ENCODE measurements at regions not wholly inside any gene's neighbourhood (a gene's known extent, or its start where the extent isn't known, plus 50 kb on each side); places are given as distances from the start of the nearest gene placed in this dataset.
"Not testable (repeated sequence)": the region's sequence is repeated elsewhere in the genome, so short reads cannot be mapped to it uniquely, and the experiment has no call there.

DNA sequence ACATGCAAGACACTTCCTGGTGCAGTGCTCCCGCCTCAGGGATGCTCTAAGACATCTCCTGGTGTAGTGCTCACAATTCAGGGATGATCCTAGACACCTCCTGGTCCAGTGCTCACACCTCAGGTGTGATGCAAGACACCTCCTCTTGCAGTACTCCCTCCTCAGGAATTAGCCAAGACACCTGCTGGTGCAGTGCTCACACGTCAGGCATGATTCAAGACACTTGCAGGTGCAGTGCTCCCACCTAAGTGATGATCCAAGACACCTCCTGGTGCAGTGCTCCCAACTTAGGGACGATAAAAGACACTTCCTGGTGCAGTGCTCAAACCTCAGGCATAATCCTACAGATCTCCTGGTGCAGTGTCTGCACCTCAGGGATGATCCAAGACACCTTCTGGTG is 117.0 kb downstream of the ASB1 start:
- not testable (repeated sequence) for H3K36me3 Mint-ChIP-seq (ENCODE audit: low read depth)
- H3K9me3 Mint-ChIP-seq, result peaks cover 21% of the 10 kb centered on the region
- H3K27me3 Mint-ChIP-seq, result peaks cover 92% of the 10 kb centered on the region

DNA sequence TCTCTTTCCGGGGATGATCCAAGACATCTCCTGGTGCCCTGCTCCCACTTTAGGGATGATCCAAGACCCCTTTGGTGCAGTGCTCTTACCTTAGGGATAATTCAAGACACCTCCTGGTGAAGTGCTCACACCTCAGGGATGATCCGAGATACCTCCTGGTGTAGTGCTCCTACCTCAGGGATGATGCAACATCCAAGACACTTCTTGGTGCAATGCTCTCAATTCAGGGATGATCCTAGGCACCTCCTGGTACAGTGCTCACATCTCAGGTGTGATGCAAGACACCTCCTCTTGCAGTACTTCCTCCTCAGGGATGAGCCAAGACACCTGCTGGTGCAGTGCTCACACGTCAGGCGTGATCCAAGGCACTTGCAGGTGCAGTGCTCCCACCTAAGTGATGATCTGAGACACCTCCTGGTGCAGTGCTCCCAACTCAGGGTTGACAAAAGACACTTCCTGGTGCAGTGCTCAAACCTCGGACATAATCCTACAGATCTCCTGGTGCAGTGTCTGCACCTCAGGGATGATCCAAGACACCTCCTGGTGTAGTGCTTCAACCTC is 122.3 kb downstream of the ASB1 start:
- no peak for DNase-seq
- Mint-ChIP-seq H3K4me1 (ENCODE audit: low read depth) (no peaks in the 10 kb centered on the region), H3K27me3 (peaks cover 70% of the 10 kb centered on the region), H3K9me3 (peaks cover 7% of the 10 kb centered on the region), H3K4me3 (no peak overlapping the region), H3K36me3 (ENCODE audit: low read depth) (no peaks in the 10 kb centered on the region), H3K27ac (no peak overlapping the region)

More for the DNA sequence above, 117.0 kb downstream of the ASB1 start:
- H3K27ac Mint-ChIP-seq; DNase-seq; H3K4me3 Mint-ChIP-seq; H3K4me1 Mint-ChIP-seq (ENCODE audit: low read depth): not testable (repeated sequence)

- peaks cover 7% of the 10 kb centered on the region for H3K9me3 Mint-ChIP-seq
- H3K4me3 Mint-ChIP-seq, result no peak overlapping the region
- no peak for DNase-seq
- no peaks in the 10 kb centered on the region for H3K4me1 Mint-ChIP-seq (ENCODE audit: low read depth)
- no peaks in the 10 kb centered on the region for H3K36me3 Mint-ChIP-seq (ENCODE audit: low read depth)
- no peak overlapping the region for H3K27ac Mint-ChIP-seq
- peaks cover 61% of the 10 kb centered on the region for H3K27me3 Mint-ChIP-seq
Measured at GRCh38 chr2:238549866-238550265, 123.1 kb downstream of the ASB1 start.

DNA sequence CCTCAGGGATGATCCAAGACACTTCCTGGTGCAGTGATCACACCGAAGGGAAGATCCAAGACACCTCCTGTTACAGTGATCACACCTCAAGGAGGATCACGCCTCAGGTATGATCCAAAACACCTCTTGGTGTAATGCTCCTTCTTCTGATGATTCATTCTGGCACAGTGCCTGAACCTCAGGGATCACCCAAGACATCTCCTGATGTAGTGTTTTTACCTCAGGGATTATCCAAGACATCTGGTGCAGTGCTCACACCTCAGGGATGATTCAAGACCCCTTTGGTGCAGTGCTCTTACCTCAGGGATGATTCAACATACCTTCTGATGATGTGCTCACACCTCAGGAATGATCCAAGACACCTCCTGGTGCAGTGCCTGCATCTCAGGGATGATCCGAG is 124.4 kb downstream of the ASB1 start:
- H3K9me3 Mint-ChIP-seq, result peaks cover 5% of the 10 kb centered on the region
- peaks cover 49% of the 10 kb centered on the region for H3K27me3 Mint-ChIP-seq
- no peak for DNase-seq
- no peaks in the 10 kb centered on the region for H3K36me3 Mint-ChIP-seq (ENCODE audit: low read depth)
- H3K27ac Mint-ChIP-seq, result no peak overlapping the region
- no peaks in the 10 kb centered on the region for H3K4me1 Mint-ChIP-seq (ENCODE audit: low read depth)
- no peak overlapping the region for H3K4me3 Mint-ChIP-seq

DNA sequence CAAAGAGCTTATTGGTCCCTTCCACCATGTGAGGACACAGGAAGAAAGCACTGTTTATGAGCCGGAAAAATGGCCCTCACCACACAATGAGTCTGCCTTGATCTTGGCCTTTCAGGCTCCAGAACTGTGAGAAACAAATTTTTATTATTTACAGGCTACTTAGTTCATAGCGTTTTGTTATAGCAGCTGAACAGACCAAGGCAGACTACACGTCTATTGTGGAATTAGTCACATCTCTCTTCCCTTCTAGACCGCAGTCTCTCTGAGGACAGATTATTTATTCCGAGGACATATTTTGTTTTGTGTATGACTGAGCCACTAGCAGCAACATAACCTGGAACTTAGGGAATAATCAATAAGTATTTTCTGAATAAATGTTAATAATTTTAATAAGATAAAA is 125.5 kb downstream of the ASB1 start:
- Mint-ChIP-seq H3K4me1 (ENCODE audit: low read depth) (no peaks in the 10 kb centered on the region), H3K9me3 (peaks cover 4% of the 10 kb centered on the region), H3K27ac (no peak overlapping the region), H3K4me3 (no peak overlapping the region), H3K27me3 (peaks cover 39% of the 10 kb centered on the region), H3K36me3 (ENCODE audit: low read depth) (no peaks in the 10 kb centered on the region)
- DNase-seq, result no peak

DNA sequence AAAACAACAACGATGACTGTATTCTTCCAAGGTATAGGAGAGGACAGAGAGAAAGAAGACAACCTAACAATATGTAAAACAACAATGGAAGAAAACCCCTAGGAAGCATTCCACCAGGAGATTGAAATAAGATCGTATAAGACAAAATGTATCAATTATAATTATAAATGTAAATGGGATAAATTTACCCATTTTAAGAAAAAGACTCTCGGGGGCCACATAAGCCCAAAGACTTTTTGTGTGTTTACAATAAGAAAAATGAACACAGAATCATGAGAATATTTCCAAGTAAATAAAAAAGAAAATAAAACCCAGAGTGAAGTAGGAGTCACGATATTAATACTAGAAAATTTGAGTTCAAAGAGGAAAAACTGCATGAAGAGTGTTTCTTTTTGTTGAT is 126.4 kb downstream of the ASB1 start:
- Mint-ChIP-seq H3K27me3 (peaks cover 34% of the 10 kb centered on the region), H3K9me3 (peaks cover 4% of the 10 kb centered on the region), H3K4me1 (ENCODE audit: low read depth) (no peaks in the 10 kb centered on the region), H3K27ac (no peak overlapping the region), H3K4me3 (no peak overlapping the region), H3K36me3 (ENCODE audit: low read depth) (no peaks in the 10 kb centered on the region)
- DNase-seq, result no peak

DNA sequence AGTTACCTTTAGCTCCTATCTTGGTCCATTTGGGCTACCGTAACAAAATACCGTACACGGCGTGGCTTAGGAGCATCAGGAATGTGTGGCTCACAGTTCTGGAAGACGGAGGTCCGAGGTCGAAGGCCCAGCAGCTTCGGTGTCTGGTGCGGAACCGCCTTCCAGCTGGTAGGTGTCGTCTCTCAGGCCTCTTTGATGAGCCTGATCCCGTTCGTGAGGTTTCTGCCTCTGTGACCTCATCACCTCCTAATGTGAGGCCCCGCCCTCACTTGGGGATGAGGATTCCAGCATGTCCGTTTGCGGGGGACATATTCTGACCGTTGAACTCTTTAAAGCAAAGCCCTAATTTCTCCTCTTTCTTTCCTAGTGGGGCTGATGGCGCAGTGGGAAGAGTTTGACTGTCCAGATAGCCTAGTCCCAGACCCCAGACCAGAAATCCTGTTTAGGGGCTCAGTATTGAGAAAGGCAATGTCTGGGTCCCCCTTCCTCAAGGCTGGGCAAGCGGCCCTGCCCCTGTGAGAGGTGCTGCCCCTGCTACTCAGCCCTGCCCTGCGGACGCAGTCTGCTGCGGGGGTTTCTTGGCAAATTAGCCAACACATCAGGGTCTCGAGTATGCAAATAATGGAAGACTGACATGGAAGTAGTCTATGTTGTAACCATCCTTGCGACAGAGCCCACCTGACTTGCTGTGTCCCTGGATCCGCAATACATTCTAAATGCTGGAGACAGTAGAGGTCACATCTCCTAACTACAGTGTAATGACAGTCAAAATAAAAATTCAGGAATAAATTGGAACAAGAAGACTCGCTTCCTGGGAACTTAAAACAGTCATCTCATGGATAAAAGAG is 128.0 kb downstream of the ASB1 start:
- Mint-ChIP-seq H3K27ac (no peak overlapping the region), H3K27me3 (peaks cover 19% of the 10 kb centered on the region), H3K9me3 (peaks cover 4% of the 10 kb centered on the region), H3K36me3 (ENCODE audit: low read depth) (no peaks in the 10 kb centered on the region), H3K4me1 (ENCODE audit: low read depth) (no peaks in the 10 kb centered on the region), H3K4me3 (no peak overlapping the region)
- no peak for DNase-seq

GRCh38 chr2:238555786-238556542 is 129.2 kb downstream of the ASB1 start:
- Mint-ChIP-seq H3K9me3 (peaks cover 4% of the 10 kb centered on the region), H3K27ac (no peak overlapping the region), H3K36me3 (ENCODE audit: low read depth) (no peaks in the 10 kb centered on the region), H3K27me3 (peaks cover 9% of the 10 kb centered on the region), H3K4me3 (no peak overlapping the region), H3K4me1 (ENCODE audit: low read depth) (no peaks in the 10 kb centered on the region)
- DNase-seq, result no peak

DNA sequence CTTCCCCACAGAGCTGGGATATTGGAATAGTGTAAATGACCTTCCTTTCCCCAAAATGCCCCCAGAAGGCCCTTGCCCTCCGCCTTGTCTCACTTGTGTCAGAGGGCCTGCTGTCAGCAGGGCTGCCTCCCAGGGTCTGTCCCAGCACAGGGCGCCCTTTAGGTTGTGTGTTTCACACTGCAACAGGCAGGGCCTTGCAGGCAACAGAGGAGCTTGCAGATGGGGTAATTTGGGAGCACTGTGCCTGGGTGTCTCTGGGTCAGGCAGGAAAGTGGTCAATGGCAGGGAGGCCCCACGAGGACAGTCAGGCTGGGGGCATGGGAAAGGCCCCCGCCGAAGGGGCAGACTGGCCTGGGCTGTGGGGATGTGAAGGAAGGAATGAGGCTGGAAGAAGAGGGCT is 130.7 kb downstream of the ASB1 start:
- H3K27me3 Mint-ChIP-seq, result peaks cover 4% of the 10 kb centered on the region
- H3K4me1 Mint-ChIP-seq (ENCODE audit: low read depth), result no peaks in the 10 kb centered on the region
- peaks cover 4% of the 10 kb centered on the region for H3K9me3 Mint-ChIP-seq
- H3K36me3 Mint-ChIP-seq (ENCODE audit: low read depth), result no peaks in the 10 kb centered on the region
- no peak overlapping the region for H3K27ac Mint-ChIP-seq
- H3K4me3 Mint-ChIP-seq, result no peak overlapping the region
- DNase-seq, result no peak

DNA sequence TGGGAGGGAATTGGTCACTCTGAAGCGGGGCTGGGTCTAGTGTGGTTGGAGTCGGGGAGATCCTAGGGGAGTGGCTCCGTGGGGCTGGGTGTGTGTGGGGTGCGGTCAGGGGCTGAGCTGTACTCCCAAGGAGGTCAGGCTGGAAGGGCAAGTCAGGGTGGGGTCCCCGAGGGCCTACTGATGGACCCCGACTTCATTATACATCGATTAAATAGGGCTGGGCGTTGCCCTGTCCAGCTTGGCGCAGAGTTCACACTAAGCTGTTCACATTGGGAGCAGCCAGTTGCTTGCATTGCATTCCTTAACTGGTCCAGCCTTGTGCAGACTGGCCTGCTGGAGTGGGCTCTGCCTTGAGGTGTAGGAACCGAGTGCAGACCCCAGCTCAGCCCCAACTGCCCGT is 131.2 kb downstream of the ASB1 start:
- H3K4me3 Mint-ChIP-seq, result no peak overlapping the region
- peaks cover 4% of the 10 kb centered on the region for H3K27me3 Mint-ChIP-seq
- H3K9me3 Mint-ChIP-seq, result peaks cover 4% of the 10 kb centered on the region
- no peaks in the 10 kb centered on the region for H3K4me1 Mint-ChIP-seq (ENCODE audit: low read depth)
- no peak overlapping the region for H3K27ac Mint-ChIP-seq
- H3K36me3 Mint-ChIP-seq (ENCODE audit: low read depth), result no peaks in the 10 kb centered on the region
- DNase-seq, result no peak

DNA sequence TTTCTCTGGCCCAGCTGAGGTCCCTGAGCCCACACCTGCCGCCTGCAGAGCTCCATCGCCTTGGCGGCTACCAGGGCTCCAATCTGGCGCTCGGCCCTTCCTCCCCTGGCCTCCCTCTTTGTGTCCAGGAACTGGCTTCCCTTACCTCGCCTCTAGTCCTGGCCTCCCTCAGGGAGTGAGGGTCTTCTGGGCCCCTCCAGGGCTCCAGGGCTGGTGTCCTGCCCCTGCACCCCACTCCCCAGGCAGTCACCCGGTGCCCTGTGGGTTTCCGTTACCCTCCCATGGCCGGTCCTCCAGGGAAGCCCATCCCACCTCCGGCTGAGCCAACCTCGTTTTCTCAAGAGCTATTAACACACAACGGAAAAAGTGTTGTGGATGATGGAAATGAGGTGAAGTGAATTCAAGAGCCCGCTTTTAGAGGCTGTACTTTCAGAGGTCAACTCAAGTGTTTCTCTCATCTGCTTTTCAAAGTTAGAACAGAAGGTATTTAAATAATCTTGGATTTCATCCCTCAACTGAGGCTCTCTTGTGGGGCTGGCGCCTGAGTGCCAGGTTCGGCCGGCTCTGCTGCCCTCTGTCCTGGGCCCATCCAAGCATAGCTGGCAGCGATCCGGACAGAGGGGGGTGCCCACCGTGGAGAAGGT is 131.9 kb downstream of the ASB1 start:
- DNase-seq, result no peak
- Mint-ChIP-seq H3K4me1 (ENCODE audit: low read depth) (no peaks in the 10 kb centered on the region), H3K27ac (no peak overlapping the region), H3K36me3 (ENCODE audit: low read depth) (no peaks in the 10 kb centered on the region), H3K27me3 (peaks cover 4% of the 10 kb centered on the region), H3K9me3 (no peaks in the 10 kb centered on the region), H3K4me3 (no peak overlapping the region)

GRCh38 chr2:238560234-238560633 is 133.5 kb downstream of the ASB1 start:
- no peak overlapping the region for H3K4me3 Mint-ChIP-seq
- no peaks in the 10 kb centered on the region for H3K36me3 Mint-ChIP-seq (ENCODE audit: low read depth)
- H3K27ac Mint-ChIP-seq, result no peak overlapping the region
- peaks cover 4% of the 10 kb centered on the region for H3K27me3 Mint-ChIP-seq
- no peak for DNase-seq
- H3K4me1 Mint-ChIP-seq (ENCODE audit: low read depth), result no peaks in the 10 kb centered on the region
- H3K9me3 Mint-ChIP-seq, result no peaks in the 10 kb centered on the region

GRCh38 chr2:238561230-238561629 is 134.5 kb downstream of the ASB1 start:
- H3K4me1 Mint-ChIP-seq (ENCODE audit: low read depth), result no peaks in the 10 kb centered on the region
- peaks cover 4% of the 10 kb centered on the region for H3K27me3 Mint-ChIP-seq
- no peak overlapping the region for H3K27ac Mint-ChIP-seq
- H3K4me3 Mint-ChIP-seq, result no peak overlapping the region
- no peak for DNase-seq
- H3K9me3 Mint-ChIP-seq, result no peaks in the 10 kb centered on the region
- H3K36me3 Mint-ChIP-seq (ENCODE audit: low read depth), result no peaks in the 10 kb centered on the region

DNA sequence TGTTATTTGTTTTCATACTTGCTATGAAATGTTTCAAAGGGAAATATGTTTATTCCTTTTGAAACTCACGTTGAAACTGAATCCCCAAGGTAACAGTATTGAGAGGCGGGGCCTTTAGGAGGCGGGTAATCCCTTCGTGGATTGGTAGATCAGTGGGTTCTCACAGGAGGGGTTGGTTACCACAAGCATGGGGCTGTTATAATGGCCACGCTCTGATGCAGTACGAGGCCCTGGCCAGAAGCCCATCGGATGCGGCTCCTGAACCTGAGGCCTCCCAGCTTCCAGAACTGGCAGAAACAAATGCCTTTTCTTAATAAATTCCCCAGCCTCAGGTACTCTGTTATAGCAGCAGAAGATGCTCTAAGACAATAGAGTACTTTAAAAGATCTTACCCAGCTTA is 135.7 kb downstream of the ASB1 start:
- Mint-ChIP-seq H3K4me3 (no peak overlapping the region), H3K27me3 (peaks cover 2% of the 10 kb centered on the region), H3K9me3 (no peaks in the 10 kb centered on the region), H3K4me1 (ENCODE audit: low read depth) (no peaks in the 10 kb centered on the region), H3K36me3 (ENCODE audit: low read depth) (no peaks in the 10 kb centered on the region), H3K27ac (no peak overlapping the region)
- DNase-seq, result no peak
